Thyroid gland (tissue), 4 donors: ENCODE measurements at regions not wholly inside any gene's neighbourhood (a gene's known extent, or its start where the extent isn't known, plus 50 kb on each side); places are given as distances from the start of the nearest gene placed in this dataset.

Experiments
- CTCF ChIP-seq, 6 experiments: fragments of 200-600 bp in 3 of 6; fragments of 450-650 bp in 3 of 6; sonication (generic) in 3 of 6; IDR thresholded peaks; one replicate each; pipeline ENCODE4 v1.5.1; 2016 to 2019; ENCODE audit warnings: antibody characterized with exemption in 6 of 6, mild to moderate bottlenecking in 2 of 6, inconsistent platforms in 1 of 6, moderate library complexity in 1 of 6
- POLR2A ChIP-seq, 2 donors: fragments of 450-650 bp; IDR thresholded peaks; one replicate each; pipeline ENCODE4 v1.6.1; 2017; ENCODE audit warnings: antibody characterized with exemption in 2 of 2, mild to moderate bottlenecking in 2 of 2, moderate library complexity in 1 of 2

GRCh38 chr2:62314291-62314690, 118.4 kb downstream of the B3GNT2 start:
- TF ChIP-seq CTCF (IDR thresholded peaks at IDR 0.05): no peak
- no peak for TF ChIP-seq POLR2A (IDR thresholded peaks at IDR 0.05)
